ENCODE measurements at regions not wholly inside any gene's neighbourhood (a gene's known extent, or its start where the extent isn't known, plus 50 kb on each side); places are given as distances from the start of the nearest gene placed in this dataset.
"Not testable (repeated sequence)": the region's sequence is repeated elsewhere in the genome, so short reads cannot be mapped to it uniquely, and the experiment has no call there.

- DNase-seq (ENCODE audit: low read depth): no peak
These were observed 54.4 kb upstream of the GRIP1 start for GRCh38 chr12:66733321-66733720.

GRCh38 chr12:66733839-66734238 is 55.0 kb upstream of the GRIP1 start:
- no peak for DNase-seq (ENCODE audit: low read depth)

- no peak for DNase-seq (ENCODE audit: low read depth)
These were observed 56.4 kb upstream of the GRIP1 start for GRCh38 chr12:66735275-66735674.

- DNase-seq (ENCODE audit: low read depth): no peak
These were observed 58.1 kb upstream of the GRIP1 start for GRCh38 chr12:66736931-66737330.

GRCh38 chr12:66739266-66739665 is 60.4 kb upstream of the GRIP1 start:
- DNase-seq (ENCODE audit: low read depth): no peak

GRCh38 chr12:66739940-66740651 is 61.2 kb upstream of the GRIP1 start:
- no peak for DNase-seq (ENCODE audit: low read depth)

GRCh38 chr12:66740732-66741131 is 61.9 kb upstream of the GRIP1 start:
- DNase-seq (ENCODE audit: low read depth): no peak

- DNase-seq (ENCODE audit: low read depth): no peak
These were observed 63.0 kb upstream of the GRIP1 start for GRCh38 chr12:66741919-66742318.

GRCh38 chr12:66742508-66743367 is 63.9 kb upstream of the GRIP1 start:
- DNase-seq (ENCODE audit: low read depth): no peak

- DNase-seq (ENCODE audit: low read depth): no peak
These were observed 65.6 kb upstream of the GRIP1 start for GRCh38 chr12:66744461-66744860.

GRCh38 chr12:66744956-66745383 is 66.1 kb upstream of the GRIP1 start:
- no peak for DNase-seq (ENCODE audit: low read depth)

GRCh38 chr12:66746489-66747201 is 67.8 kb upstream of the GRIP1 start:
- no peak for DNase-seq (ENCODE audit: low read depth)

- no peak for DNase-seq (ENCODE audit: low read depth)
These were observed 72.7 kb upstream of the GRIP1 start for GRCh38 chr12:66751432-66752113.

- DNase-seq (ENCODE audit: low read depth): no peak
These were observed 74.9 kb upstream of the GRIP1 start for GRCh38 chr12:66753810-66754209.

GRCh38 chr12:66755727-66756395 is 77.0 kb upstream of the GRIP1 start:
- no peak for DNase-seq (ENCODE audit: low read depth)

GRCh38 chr12:66756631-66757030 is 77.8 kb upstream of the GRIP1 start:
- DNase-seq (ENCODE audit: low read depth): no peak

GRCh38 chr12:66760122-66760521 is 81.2 kb upstream of the GRIP1 start:
- not testable (repeated sequence) for DNase-seq (ENCODE audit: low read depth)

- DNase-seq (ENCODE audit: low read depth): no peak
These were observed 84.6 kb upstream of the GRIP1 start for GRCh38 chr12:66763467-66763866.

- DNase-seq (ENCODE audit: low read depth): no peak
These were observed 86.3 kb upstream of the GRIP1 start for GRCh38 chr12:66765204-66765603.

- no peak for DNase-seq (ENCODE audit: low read depth)
These were observed 88.7 kb upstream of the GRIP1 start for GRCh38 chr12:66767536-66767935.

- DNase-seq (ENCODE audit: low read depth): no peak
These were observed 89.4 kb upstream of the GRIP1 start for GRCh38 chr12:66768293-66768692.

- no peak for DNase-seq (ENCODE audit: low read depth)
These were observed 96.1 kb upstream of the GRIP1 start for GRCh38 chr12:66774929-66775328.

Measured in GM04504 (cell line).